Nephron progenitor cell (in vitro differentiated cells): ENCODE measurements at regions not wholly inside any gene's neighbourhood (a gene's known extent, or its start where the extent isn't known, plus 50 kb on each side); places are given as distances from the start of the nearest gene placed in this dataset.

Experiments used
- DNase-seq: peaks from one replicate; pipeline ENCODE4 v3.0.0; 2021
- H3K27ac Mint-ChIP-seq: 2 replicates; pipeline ENCODE4 v1.8.0; 2021; ENCODE audit warnings: mild to moderate bottlenecking, moderate library complexity, mixed read lengths
- H3K27me3 Mint-ChIP-seq: 2 replicates; pipeline ENCODE4 v1.8.0; 2021; ENCODE audit warnings: mild to moderate bottlenecking, low read depth, mixed read lengths; ENCODE audit not compliant: poor library complexity
- H3K36me3 Mint-ChIP-seq: 2 replicates; pipeline ENCODE4 v1.8.0; 2021; ENCODE audit warnings: low read depth, mixed read lengths
- H3K4me1 Mint-ChIP-seq: 2 replicates; pipeline ENCODE4 v1.8.0; 2021; ENCODE audit warnings: mixed read lengths
- H3K4me3 Mint-ChIP-seq: 2 replicates; pipeline ENCODE4 v1.8.0; 2021; ENCODE audit warnings: mild to moderate bottlenecking, moderate library complexity, mixed read lengths
- H3K9me3 Mint-ChIP-seq: 2 replicates; pipeline ENCODE4 v1.8.0; 2021; ENCODE audit warnings: mild to moderate bottlenecking, moderate library complexity, mixed read lengths
- TF ChIP-seq, protein P1 (sequence below): fragments of 200-600 bp; sonication (generic); IDR thresholded peaks from 2 replicates; pipeline ENCODE4 v1.5.0; 2021; ENCODE audit warnings: antibody characterized with exemption

DNA sequence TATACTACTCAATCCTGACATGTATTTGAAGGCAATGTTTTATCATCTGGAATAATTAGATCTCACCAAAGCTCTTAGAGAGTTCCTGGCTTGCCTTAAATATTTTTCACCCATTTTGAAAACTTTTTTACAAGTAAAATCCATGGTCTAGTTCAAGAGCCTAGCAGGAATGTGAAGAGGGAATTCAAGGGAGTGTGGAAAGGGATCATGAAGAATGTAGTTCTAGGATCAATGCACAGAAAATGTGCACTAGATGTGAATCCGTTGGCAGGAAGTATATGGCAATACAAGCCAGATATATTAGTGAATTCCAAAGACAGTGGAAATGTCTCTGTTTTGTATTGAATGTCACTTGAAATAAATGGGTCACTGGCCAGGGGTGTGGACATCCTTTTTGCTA, 167.9 kb upstream of the MOCS2 start:
- TF ChIP-seq, protein P1, sequence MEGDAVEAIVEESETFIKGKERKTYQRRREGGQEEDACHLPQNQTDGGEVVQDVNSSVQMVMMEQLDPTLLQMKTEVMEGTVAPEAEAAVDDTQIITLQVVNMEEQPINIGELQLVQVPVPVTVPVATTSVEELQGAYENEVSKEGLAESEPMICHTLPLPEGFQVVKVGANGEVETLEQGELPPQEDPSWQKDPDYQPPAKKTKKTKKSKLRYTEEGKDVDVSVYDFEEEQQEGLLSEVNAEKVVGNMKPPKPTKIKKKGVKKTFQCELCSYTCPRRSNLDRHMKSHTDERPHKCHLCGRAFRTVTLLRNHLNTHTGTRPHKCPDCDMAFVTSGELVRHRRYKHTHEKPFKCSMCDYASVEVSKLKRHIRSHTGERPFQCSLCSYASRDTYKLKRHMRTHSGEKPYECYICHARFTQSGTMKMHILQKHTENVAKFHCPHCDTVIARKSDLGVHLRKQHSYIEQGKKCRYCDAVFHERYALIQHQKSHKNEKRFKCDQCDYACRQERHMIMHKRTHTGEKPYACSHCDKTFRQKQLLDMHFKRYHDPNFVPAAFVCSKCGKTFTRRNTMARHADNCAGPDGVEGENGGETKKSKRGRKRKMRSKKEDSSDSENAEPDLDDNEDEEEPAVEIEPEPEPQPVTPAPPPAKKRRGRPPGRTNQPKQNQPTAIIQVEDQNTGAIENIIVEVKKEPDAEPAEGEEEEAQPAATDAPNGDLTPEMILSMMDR = no peak
- H3K27ac Mint-ChIP-seq = no peak overlapping the region
- H3K4me1 Mint-ChIP-seq = no peaks in the 10 kb centered on the region
- no peak for DNase-seq
- peaks cover 14% of the 10 kb centered on the region for H3K9me3 Mint-ChIP-seq
- H3K36me3 Mint-ChIP-seq = no peaks in the 10 kb centered on the region
- no peaks in the 10 kb centered on the region for H3K27me3 Mint-ChIP-seq
- H3K4me3 Mint-ChIP-seq = no peak overlapping the region

DNA sequence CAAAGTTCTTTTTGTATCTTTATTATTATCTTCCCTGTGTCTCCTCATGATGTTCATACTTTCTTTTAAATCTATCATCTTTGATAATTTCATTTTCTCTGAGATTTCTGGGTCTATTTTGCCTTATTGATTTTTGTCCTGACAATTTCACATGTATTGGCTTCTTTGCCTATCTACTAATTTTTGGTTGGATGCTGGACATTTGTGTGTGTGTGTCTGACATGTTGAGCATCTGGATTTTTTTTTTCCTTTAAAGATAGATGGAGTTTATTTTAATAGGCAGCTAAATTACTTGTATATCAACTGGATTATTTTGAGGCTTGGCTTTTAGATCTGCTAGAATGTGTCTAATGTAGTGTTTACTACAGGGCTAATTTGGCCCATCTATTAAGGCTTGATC, 178.0 kb upstream of the MOCS2 start:
- peaks cover 2% of the 10 kb centered on the region for H3K27me3 Mint-ChIP-seq
- DNase-seq = no peak
- H3K36me3 Mint-ChIP-seq = no peaks in the 10 kb centered on the region
- H3K4me1 Mint-ChIP-seq = no peaks in the 10 kb centered on the region
- no peak overlapping the region for H3K4me3 Mint-ChIP-seq
- no peak overlapping the region for H3K27ac Mint-ChIP-seq
- peaks cover 46% of the 10 kb centered on the region for H3K9me3 Mint-ChIP-seq
- TF ChIP-seq, protein P1 = no peak

DNA sequence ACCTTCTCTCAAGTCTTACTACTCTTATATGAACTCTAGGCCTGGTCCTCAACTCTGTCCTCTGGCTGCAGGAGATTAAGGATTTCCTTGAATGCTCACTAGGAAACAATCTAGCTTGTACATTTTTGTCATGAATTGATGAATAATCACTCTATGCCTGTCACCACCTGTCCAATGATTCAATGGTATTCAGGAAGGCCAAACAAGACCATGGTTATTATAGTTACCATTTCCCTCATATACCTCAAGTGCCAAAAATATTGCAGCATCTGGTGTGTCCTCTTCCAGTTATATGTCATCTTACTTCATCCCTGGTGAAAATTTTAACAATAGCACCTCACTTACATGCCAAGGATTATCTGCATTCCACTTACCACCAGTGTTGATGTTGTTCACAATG, 179.0 kb upstream of the MOCS2 start:
- Mint-ChIP-seq H3K27me3 (peaks cover 2% of the 10 kb centered on the region), H3K36me3 (no peaks in the 10 kb centered on the region), H3K4me1 (no peaks in the 10 kb centered on the region), H3K27ac (no peak overlapping the region), H3K9me3 (peaks cover 38% of the 10 kb centered on the region), H3K4me3 (no peak overlapping the region)
- TF ChIP-seq, protein P1 = no peak
- DNase-seq = no peak

DNA sequence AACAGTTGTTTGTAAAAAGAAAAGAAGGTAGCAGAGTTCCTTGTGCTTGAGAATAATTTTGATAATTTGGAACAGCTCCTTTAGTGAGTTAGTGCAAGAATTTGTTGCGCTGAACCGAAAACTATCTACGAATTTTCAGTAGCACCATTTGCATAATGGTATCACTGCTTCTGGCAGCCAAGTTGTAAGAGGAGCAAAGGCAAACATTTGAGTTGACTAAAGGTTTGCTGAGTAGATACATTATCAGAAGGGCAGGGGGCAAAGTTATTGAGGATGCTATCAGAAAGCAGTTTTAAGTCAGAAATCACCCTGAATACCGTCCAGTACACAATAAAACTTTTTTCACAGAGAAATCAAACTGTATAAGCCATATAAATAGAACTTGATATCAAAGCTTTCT, 181.5 kb upstream of the MOCS2 start:
- Mint-ChIP-seq H3K36me3 (no peaks in the 10 kb centered on the region), H3K4me3 (no peak overlapping the region), H3K9me3 (peaks cover 29% of the 10 kb centered on the region), H3K27me3 (peaks cover 7% of the 10 kb centered on the region), H3K27ac (no peak overlapping the region), H3K4me1 (no peaks in the 10 kb centered on the region)
- TF ChIP-seq, protein P1 = no peak
- DNase-seq = no peak

DNA sequence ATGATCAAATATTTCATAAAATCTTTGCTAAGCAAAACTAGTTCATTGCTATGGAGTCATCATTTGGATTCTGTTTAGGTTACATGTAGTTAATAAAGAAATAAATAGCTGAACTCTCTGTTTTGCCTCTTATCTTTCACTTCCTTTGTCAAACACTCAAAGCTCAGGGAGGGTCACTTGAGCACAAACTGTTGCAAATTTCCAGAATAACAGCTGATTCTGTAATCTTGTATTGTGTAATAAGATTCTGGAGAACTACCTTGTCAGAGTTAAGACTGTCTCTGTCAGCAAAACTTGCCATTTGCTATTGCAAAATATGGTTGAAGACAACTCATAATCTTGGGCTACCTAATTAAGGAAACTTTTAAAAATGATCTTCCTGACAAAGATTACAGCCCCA, 182.0 kb upstream of the MOCS2 start:
- DNase-seq = no peak
- Mint-ChIP-seq H3K27ac (no peak overlapping the region), H3K36me3 (no peaks in the 10 kb centered on the region), H3K4me3 (no peak overlapping the region), H3K9me3 (peaks cover 28% of the 10 kb centered on the region), H3K4me1 (no peaks in the 10 kb centered on the region), H3K27me3 (peaks cover 7% of the 10 kb centered on the region)
- TF ChIP-seq, protein P1 = no peak

DNA sequence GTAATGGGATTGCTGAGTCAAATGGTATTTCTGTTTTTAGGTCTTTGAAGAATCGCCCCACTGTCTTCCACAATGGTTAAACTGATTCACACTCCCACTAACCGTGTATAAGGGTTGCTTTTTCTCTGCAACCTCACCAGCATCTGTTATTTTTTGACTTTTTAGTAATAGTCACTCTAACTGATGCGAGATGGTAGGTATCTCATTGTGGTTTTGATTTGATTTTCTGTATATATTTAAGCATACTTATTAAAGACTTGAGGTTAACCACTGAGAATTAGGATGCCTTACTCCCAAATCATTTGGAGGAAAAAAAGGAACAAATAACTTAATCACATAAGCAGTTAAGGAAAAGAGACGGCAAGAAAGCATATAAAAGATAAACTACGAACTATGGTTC, 181.6 kb upstream of the FST start:
- Mint-ChIP-seq H3K9me3 (no peaks in the 10 kb centered on the region), H3K36me3 (no peaks in the 10 kb centered on the region), H3K4me1 (no peaks in the 10 kb centered on the region), H3K27me3 (peaks cover 8% of the 10 kb centered on the region), H3K4me3 (no peak overlapping the region), H3K27ac (no peak overlapping the region)
- no peak for DNase-seq
- TF ChIP-seq, protein P1 = no peak
